ENCODE measurements at regions not wholly inside any gene's neighbourhood (a gene's known extent, or its start where the extent isn't known, plus 50 kb on each side); places are given as distances from the start of the nearest gene placed in this dataset.
A peak's percentile ranks its signal among the peaks of the same experiment; 100 is the strongest.

DNA sequence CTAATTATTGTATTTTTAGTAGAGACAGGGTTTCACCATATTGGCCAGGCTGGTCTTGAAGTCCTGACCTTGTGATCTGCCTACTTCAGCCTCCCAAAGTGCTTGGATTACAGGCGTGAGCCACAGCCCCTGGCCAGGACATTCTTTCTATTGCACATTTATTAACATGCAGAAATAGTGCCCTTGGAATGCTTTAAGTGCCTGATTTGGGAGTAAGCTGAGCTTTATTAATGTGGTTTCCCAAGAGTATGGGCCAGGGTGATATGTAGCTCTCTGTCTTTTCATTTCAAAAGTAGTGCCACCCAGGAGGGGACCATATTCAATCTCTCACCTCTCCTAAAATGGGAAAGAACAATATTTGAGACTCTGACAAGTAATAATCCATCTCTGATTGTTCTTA lies 970.7 kb downstream of the KCNMA1 start:
- no peaks in the 10 kb centered on the region for H3K36me3 ChIP-seq
- H3K4me3 ChIP-seq, result no peak overlapping the region
- H3K27me3 ChIP-seq, result no peaks in the 10 kb centered on the region
- intact Hi-C loops (cut with DNase I), result no loop called here
- no peak overlapping the region for H3K27ac ChIP-seq
- DNase-seq (peak in 1 of 4 donors; percentile 56), ATAC-seq (peak; percentile 31)
- H3K9me3 ChIP-seq, result no peaks in the 10 kb centered on the region
- TF ChIP-seq, protein P1, sequence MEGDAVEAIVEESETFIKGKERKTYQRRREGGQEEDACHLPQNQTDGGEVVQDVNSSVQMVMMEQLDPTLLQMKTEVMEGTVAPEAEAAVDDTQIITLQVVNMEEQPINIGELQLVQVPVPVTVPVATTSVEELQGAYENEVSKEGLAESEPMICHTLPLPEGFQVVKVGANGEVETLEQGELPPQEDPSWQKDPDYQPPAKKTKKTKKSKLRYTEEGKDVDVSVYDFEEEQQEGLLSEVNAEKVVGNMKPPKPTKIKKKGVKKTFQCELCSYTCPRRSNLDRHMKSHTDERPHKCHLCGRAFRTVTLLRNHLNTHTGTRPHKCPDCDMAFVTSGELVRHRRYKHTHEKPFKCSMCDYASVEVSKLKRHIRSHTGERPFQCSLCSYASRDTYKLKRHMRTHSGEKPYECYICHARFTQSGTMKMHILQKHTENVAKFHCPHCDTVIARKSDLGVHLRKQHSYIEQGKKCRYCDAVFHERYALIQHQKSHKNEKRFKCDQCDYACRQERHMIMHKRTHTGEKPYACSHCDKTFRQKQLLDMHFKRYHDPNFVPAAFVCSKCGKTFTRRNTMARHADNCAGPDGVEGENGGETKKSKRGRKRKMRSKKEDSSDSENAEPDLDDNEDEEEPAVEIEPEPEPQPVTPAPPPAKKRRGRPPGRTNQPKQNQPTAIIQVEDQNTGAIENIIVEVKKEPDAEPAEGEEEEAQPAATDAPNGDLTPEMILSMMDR (IDR thresholded peaks at IDR 0.05), result no peak
- H3K4me1 ChIP-seq, result no peaks in the 10 kb centered on the region

DNA sequence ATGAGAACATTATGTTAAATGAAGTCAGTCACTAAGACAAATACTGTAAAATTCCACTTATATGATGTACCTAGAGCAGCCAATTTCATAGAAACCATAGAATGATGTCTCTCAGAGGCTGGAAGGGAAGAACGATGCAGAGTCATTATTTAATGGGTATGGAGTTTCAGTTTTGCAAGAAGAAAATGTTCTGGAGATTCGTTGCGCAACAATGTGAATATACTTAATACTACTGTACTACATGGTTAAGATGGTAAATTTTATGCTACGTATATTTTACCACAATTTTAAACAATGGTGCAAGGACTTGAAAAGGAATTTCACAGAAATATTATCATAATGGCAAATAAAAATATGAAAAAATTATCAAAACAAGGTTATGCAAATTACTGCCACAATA lies 972.6 kb downstream of the KCNMA1 start:
- Histone ChIP-seq H3K9me3 (no peaks in the 10 kb centered on the region), H3K27ac (no peak overlapping the region)
- intact Hi-C loops (cut with DNase I), result no loop called here

DNA sequence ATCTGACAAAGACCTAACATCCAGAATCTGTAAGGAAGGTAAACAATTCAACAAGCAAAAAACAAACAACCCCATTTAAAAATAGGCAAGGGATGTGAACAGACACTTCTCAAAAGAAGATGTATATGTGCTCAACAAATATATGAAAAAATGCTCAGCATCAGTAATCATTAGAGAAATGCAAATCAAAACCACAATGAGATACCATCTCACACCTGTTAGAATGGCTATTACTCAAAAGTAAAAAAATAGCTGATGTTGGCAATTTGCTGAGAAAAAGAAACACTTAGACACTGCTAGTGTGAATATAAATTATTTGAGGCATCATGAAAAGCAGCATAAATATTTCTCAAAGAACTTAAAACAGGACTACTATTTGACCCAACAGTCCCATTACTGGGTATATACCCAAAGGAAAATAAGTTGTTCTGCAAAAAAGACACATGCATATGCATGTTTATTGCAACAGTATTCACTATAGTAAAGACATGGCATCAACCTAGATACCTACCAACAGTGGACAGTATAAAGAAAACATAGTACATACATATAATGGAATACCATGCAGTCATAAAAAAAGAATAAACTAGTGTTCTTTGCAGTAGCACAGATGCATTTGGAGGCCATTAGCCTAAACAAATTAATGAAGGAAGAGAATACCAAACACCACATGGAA lies 980.1 kb downstream of the KCNMA1 start:
- Histone ChIP-seq H3K4me3 (no peak overlapping the region), H3K36me3 (no peaks in the 10 kb centered on the region), H3K27ac (no peak overlapping the region), H3K27me3 (no peaks in the 10 kb centered on the region), H3K9me3 (no peaks in the 10 kb centered on the region), H3K4me1 (no peaks in the 10 kb centered on the region)
- ATAC-seq (no peak), DNase-seq (no peak)
- TF ChIP-seq, protein P1 (IDR thresholded peaks at IDR 0.05), result no peak
- intact Hi-C loops (cut with DNase I), result no loop called here

More for the DNA sequence above, 972.6 kb downstream of the KCNMA1 start:
- H3K36me3 ChIP-seq, result no peaks in the 10 kb centered on the region
- H3K4me1 ChIP-seq, result no peaks in the 10 kb centered on the region
- no peaks in the 10 kb centered on the region for H3K27me3 ChIP-seq
- DNase-seq (no peak), ATAC-seq (no peak)
- TF ChIP-seq, protein P1 (IDR thresholded peaks at IDR 0.05), result no peak
- H3K4me3 ChIP-seq, result no peak overlapping the region

DNA sequence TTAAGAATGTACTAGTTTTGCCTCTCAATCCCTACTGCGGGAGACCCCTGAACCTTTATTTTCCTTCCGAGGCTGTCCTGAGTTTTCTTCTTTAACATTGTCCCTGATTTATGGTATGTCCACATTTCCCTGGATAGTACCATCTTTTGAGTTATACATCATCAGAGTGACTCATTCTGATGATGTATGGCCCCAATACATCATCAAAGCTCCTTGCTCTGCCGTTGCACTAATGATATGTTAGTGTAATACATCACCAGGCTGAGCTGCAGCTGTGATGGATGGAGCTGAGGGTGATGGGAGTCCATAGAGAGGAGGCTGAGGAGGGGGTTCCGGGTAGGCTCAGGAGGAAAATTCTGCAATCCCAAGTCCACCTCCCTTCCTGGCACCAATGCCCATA lies 986.5 kb downstream of the KCNMA1 start:
- H3K4me1 ChIP-seq, result no peaks in the 10 kb centered on the region
- intact Hi-C loops (cut with DNase I), result no loop called here
- no peaks in the 10 kb centered on the region for H3K36me3 ChIP-seq
- TF ChIP-seq, protein P1 (IDR thresholded peaks at IDR 0.05), result no peak
- ATAC-seq (no peak), DNase-seq (no peak)
- H3K27ac ChIP-seq, result no peak overlapping the region
- H3K27me3 ChIP-seq, result no peaks in the 10 kb centered on the region
- no peaks in the 10 kb centered on the region for H3K9me3 ChIP-seq
- H3K4me3 ChIP-seq, result no peak overlapping the region

DNA sequence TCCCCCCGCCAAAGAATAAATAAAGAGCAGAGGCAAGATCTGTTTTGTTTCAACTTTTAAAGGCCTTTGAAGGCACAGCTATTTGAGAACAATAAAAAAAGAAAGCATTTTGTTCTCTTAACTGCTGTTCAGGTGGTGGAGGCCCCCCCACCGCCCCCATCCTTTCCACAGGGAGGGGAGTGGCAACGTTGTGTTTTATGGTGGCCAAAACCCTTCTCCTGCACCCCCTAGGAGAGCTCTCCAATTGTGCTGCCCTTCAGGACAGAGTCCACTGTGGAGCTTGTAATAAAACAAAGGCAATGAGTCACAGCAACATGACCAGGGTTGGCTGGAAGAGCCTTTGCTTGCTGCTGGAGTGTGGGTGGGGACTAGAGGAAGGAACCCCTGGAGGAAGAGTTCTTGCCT lies 987.9 kb downstream of the KCNMA1 start:
- Histone ChIP-seq H3K27ac (no peak overlapping the region), H3K36me3 (no peaks in the 10 kb centered on the region), H3K9me3 (no peaks in the 10 kb centered on the region), H3K27me3 (no peaks in the 10 kb centered on the region), H3K4me3 (no peak overlapping the region), H3K4me1 (no peaks in the 10 kb centered on the region)
- DNase-seq (no peak), ATAC-seq (peak; percentile 65)
- intact Hi-C loops (cut with DNase I), result no loop called here
- TF ChIP-seq, protein P1 (IDR thresholded peaks at IDR 0.05), result no peak
